Spleen (tissue), 11 donors: ENCODE measurements at regions not wholly inside any gene's neighbourhood (a gene's known extent, or its start where the extent isn't known, plus 50 kb on each side); places are given as distances from the start of the nearest gene placed in this dataset.

Source experiments
- DNase-seq: peaks from one replicate; pipeline ENCODE4 v3.0.0-alpha.2; 2020
- H3K27ac ChIP-seq, 8 donors: fragments of 200-600 bp; sonication (generic) in 7 of 8; 1 replicate in 4 of 8; 2 replicates in 4 of 8; pipeline versions ENCODE4 v1.5.0 to v1.8.0; 2016 to 2021; ENCODE audit warnings: inconsistent platforms in 4 of 8, mild to moderate bottlenecking in 4 of 8, moderate library complexity in 1 of 8
- H3K27me3 ChIP-seq, 7 donors: fragments of 200-600 bp; sonication (generic) in 6 of 7; replicated peaks in 1 of 7; 1 replicate in 4 of 7; 2 replicates in 3 of 7; pipeline versions ENCODE4 v1.5.0 to v1.8.0; 2016 to 2021; ENCODE audit warnings: inconsistent platforms in 3 of 7, mild to moderate bottlenecking in 1 of 7
- H3K36me3 ChIP-seq, 6 donors: fragments of 200-600 bp; sonication (generic) in 5 of 6; 1 replicate in 4 of 6; 2 replicates in 2 of 6; pipeline versions ENCODE4 v1.5.0 to v1.8.0; 2016 to 2021; ENCODE audit warnings: inconsistent platforms in 2 of 6
- H3K4me1 ChIP-seq, 6 donors: fragments of 200-600 bp; sonication (generic) in 5 of 6; 1 replicate in 3 of 6; 2 replicates in 3 of 6; pipeline versions ENCODE4 v1.5.0 to v1.8.0; 2016 to 2021; ENCODE audit warnings: inconsistent platforms in 3 of 6
- H3K4me3 ChIP-seq, 8 donors: fragments of 200-600 bp; sonication (generic) in 7 of 8; 1 replicate in 4 of 8; 2 replicates in 4 of 8; pipeline versions ENCODE4 v1.5.0 to v1.8.0; 2016 to 2021; ENCODE audit warnings: inconsistent platforms in 4 of 8, mild to moderate bottlenecking in 4 of 8, moderate library complexity in 2 of 8
- H3K9me3 ChIP-seq, 8 donors: fragments of 200-600 bp; sonication (generic) in 7 of 8; 1 replicate in 4 of 8; 2 replicates in 4 of 8; pipeline versions ENCODE4 v1.5.0 to v1.8.0; 2016 to 2021; ENCODE audit warnings: inconsistent platforms in 4 of 8
- POLR2A ChIP-seq, 3 donors: fragments of 450-650 bp; IDR thresholded peaks; one replicate each; pipeline ENCODE4 v1.5.1; 2017; ENCODE audit warnings: antibody characterized with exemption in 3 of 3, mild to moderate bottlenecking in 1 of 3
- POLR2AphosphoS5 ChIP-seq, 3 donors: sonication (generic); formaldehyde crosslinking; IDR thresholded peaks; one replicate each; pipeline ENCODE4 v1.5.1; 2017; ENCODE audit warnings: antibody characterized with exemption in 3 of 3
- WGBS, 5 donors: extraction: QIAGEN DNeasy Blood & Tissue Kit in 3 of 5; methylation state at CpG; one replicate each; pipeline versions ENCODE4 v1.1.5 to v1.1.7; 2013 to 2018; 5-methylcytosine and 5-hydroxymethylcytosine counted together
- intact Hi-C: fragments of 100-400 bp; cut with DNase I; formaldehyde crosslinking; loops from one replicate; pipeline ENCODE4 v1.15.0; 2023; ENCODE audit warnings: low total_unique reads
- TF ChIP-seq, protein P1 (sequence below), 11 experiments: fragments of 200-600 bp in 7 of 11; fragments of 450-650 bp in 4 of 11; sonication (generic) in 4 of 11; IDR thresholded peaks in 8 of 11; conservative IDR thresholded peaks in 3 of 11; 1 replicate in 7 of 11; 2 replicates in 4 of 11; pipeline versions ENCODE4 v1.4.0 to v1.8.0; 2016 to 2021; ENCODE audit warnings: antibody characterized with exemption in 11 of 11, inconsistent platforms in 4 of 11, mild to moderate bottlenecking in 1 of 11
- donor health status: healthy with polysubstance abuse.
- donor health status: DM: no; HTN: no; CAD: no; lungs with moderate emphysema.
- donor health status: DM: no; HTN: no; CAD: no.
- donor health status: Bipolar disorder and iron deficiency.
- donor health status: healthy.
- donor health status: DM: no; HTN: no; CAD: no.
- donor health status: DM: yes; HTN: yes; CAD: no.

DNA sequence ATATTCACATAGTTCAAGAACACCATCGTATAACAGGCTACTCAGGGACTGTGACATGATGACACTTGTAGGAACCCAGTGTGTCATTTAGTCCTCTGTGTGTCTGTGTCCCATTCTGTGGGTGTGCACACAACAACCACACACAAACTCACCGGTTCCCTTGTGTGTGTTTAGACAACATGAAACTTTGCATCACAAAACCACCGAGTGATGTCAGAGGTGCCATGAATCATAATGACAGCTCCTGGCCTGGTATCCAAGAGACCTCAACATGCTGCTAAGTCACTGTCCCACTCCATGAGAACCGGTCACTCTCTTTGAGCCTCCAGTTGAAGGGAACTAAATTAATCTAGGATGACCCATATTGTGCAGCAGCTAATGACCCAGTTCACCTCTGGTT, 421.3 kb downstream of the PREX1 start:
- Histone ChIP-seq H3K9me3 (no peaks in the 10 kb centered on the region), H3K4me1 (no peaks in the 10 kb centered on the region), H3K27me3 (peaks cover 0 to 47% (median 0%) of the 10 kb centered on the region in 7 donors), H3K36me3 (no peaks in the 10 kb centered on the region), H3K27ac (no peak overlapping the region), H3K4me3 (no peak overlapping the region)
- no peak for DNase-seq
- 75 to 86% (median 83%) methylated on average over 4 of the region's 4 CpGs for WGBS, 5 donors
- intact Hi-C loops = no loop called here
- no peak for TF ChIP-seq POLR2AphosphoS5 (IDR thresholded peaks at IDR 0.05)
- TF ChIP-seq POLR2A (IDR thresholded peaks at IDR 0.05) = no peak
- TF ChIP-seq, protein P1, sequence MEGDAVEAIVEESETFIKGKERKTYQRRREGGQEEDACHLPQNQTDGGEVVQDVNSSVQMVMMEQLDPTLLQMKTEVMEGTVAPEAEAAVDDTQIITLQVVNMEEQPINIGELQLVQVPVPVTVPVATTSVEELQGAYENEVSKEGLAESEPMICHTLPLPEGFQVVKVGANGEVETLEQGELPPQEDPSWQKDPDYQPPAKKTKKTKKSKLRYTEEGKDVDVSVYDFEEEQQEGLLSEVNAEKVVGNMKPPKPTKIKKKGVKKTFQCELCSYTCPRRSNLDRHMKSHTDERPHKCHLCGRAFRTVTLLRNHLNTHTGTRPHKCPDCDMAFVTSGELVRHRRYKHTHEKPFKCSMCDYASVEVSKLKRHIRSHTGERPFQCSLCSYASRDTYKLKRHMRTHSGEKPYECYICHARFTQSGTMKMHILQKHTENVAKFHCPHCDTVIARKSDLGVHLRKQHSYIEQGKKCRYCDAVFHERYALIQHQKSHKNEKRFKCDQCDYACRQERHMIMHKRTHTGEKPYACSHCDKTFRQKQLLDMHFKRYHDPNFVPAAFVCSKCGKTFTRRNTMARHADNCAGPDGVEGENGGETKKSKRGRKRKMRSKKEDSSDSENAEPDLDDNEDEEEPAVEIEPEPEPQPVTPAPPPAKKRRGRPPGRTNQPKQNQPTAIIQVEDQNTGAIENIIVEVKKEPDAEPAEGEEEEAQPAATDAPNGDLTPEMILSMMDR (IDR thresholded peaks at IDR 0.05 in 8 of 11, conservative IDR thresholded peaks at IDR 0.05 in 3 of 11) = no peak

DNA sequence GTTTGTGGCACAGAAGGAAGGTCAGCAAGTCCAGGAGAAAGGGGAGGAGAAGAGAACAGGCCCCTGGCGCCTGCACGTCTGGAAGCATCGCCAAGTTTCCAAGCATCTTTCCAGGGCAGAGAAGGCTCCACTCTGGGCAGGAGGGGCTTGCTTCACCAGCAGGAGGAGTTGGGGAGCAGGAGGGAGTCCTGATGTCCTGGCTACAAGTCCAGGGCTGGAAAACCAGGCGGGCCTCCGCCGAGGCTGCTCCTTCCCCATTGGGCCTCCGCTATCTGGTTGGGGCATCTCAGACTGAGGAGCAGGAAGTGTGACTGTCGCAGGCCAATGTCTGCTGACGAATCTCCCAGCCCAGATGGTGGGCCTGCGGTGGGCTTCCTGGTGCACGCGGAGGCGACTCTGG, 421.9 kb downstream of the PREX1 start:
- no peak overlapping the region for H3K27ac ChIP-seq
- H3K9me3 ChIP-seq = no peaks in the 10 kb centered on the region
- no peak overlapping the region for H3K4me3 ChIP-seq
- H3K36me3 ChIP-seq = no peaks in the 10 kb centered on the region
- H3K4me1 ChIP-seq = no peaks in the 10 kb centered on the region
- no peak for DNase-seq
- peaks cover 0 to 52% (median 0%) of the 10 kb centered on the region in 7 donors for H3K27me3 ChIP-seq
- 37 to 45% (median 43%) methylated on average over 13 of the region's 13 CpGs for WGBS, 5 donors
- no peak for TF ChIP-seq POLR2A (IDR thresholded peaks at IDR 0.05)
- no peak for TF ChIP-seq POLR2AphosphoS5 (IDR thresholded peaks at IDR 0.05)
- TF ChIP-seq, protein P1 (IDR thresholded peaks at IDR 0.05 in 8 of 11, conservative IDR thresholded peaks at IDR 0.05 in 3 of 11) = no peak
- intact Hi-C loops = no loop called here

DNA sequence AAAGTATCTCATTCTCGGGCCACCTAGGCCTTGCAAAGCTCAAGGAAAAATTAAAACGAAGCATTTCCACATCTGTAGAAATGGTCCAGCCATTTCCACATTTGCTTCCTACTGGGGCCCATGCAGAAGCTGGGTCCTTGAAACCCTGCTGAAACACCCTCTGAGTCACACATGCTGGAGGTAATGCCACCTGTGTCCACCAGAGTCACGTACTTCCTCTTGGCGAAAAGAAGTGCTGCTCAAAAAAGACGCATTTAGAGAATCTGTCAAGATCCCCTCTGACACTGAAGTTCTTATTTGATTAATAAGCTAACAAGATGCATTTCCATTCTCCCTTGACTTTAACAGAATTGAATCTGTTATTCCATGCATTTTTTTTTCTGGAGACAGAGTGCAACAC, 423.2 kb downstream of the PREX1 start:
- Histone ChIP-seq H3K27ac (no peak overlapping the region), H3K36me3 (no peaks in the 10 kb centered on the region), H3K4me1 (no peaks in the 10 kb centered on the region), H3K9me3 (no peaks in the 10 kb centered on the region), H3K27me3 (peaks cover 0 to 57% (median 0%) of the 10 kb centered on the region in 7 donors), H3K4me3 (no peak overlapping the region)
- TF ChIP-seq POLR2AphosphoS5 (IDR thresholded peaks at IDR 0.05) = no peak
- TF ChIP-seq, protein P1 (IDR thresholded peaks at IDR 0.05 in 8 of 11, conservative IDR thresholded peaks at IDR 0.05 in 3 of 11) = peak in 1 of 11 experiments; percentile 9
- DNase-seq = no peak
- intact Hi-C loops = no loop called here
- 66 to 79% (median 77%) methylated on average over 5 of the region's 5 CpGs for WGBS, 5 donors

DNA sequence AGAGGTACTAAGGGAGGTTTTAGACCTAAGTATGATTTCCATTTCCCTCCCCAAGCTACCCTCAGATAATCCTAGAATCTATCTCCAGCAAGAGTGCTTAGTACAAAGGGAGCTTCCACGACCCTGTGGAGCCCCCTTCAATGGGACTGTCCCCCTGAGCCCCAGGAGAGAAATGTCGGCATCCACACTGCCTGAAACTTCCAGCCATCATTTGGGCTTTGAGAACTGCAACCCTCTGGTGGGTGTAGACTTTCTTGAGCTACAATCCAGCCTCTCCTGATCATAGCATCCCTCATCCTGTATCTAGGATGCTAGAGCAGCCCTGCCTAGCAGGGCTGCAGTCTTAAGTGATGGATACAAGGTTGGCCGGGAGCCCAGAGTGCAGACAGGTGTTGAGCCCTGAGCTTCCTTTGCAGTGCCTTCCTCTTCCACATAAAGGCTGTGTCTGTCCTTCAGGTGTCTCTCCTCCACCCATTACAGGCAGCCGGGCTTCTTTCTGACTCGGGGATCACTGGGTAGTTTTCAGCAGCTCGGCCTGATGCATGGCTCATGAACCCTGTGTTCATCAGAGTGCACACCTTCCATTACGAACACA, 424.5 kb downstream of the PREX1 start:
- Histone ChIP-seq H3K9me3 (no peaks in the 10 kb centered on the region), H3K27ac (no peak overlapping the region), H3K36me3 (no peaks in the 10 kb centered on the region), H3K4me3 (no peak overlapping the region), H3K27me3 (peaks cover 0 to 65% (median 0%) of the 10 kb centered on the region in 7 donors), H3K4me1 (no peaks in the 10 kb centered on the region)
- TF ChIP-seq, protein P1 (IDR thresholded peaks at IDR 0.05 in 8 of 11, conservative IDR thresholded peaks at IDR 0.05 in 3 of 11) = no peak
- TF ChIP-seq POLR2AphosphoS5 (IDR thresholded peaks at IDR 0.05) (no peak), POLR2A (IDR thresholded peaks at IDR 0.05) (no peak)
- DNase-seq = no peak
- intact Hi-C loops = no loop called here
- WGBS, 5 donors = 78 to 86% (median 83%) methylated on average over 6 to 7 of the region's 7 CpGs
